ENCODE measurements at regions not wholly inside any gene's neighbourhood (a gene's known extent, or its start where the extent isn't known, plus 50 kb on each side); places are given as distances from the start of the nearest gene placed in this dataset.

- no peak for DNase-seq (ENCODE audit: low read depth, low spot score)
Measured at GRCh38 chr10:100612601-100613595, 77.2 kb downstream of the HIF1AN start.

GRCh38 chr10:100613846-100614245 lies 78.1 kb downstream of the HIF1AN start:
- no peak for DNase-seq (ENCODE audit: low read depth, low spot score)

- DNase-seq (ENCODE audit: low read depth, low spot score), result no peak
Measured at GRCh38 chr10:100614429-100615095, 78.8 kb downstream of the HIF1AN start.

- no peak for DNase-seq (ENCODE audit: low read depth, low spot score)
Measured at GRCh38 chr10:100615241-100615640, 79.5 kb downstream of the HIF1AN start.

DNA sequence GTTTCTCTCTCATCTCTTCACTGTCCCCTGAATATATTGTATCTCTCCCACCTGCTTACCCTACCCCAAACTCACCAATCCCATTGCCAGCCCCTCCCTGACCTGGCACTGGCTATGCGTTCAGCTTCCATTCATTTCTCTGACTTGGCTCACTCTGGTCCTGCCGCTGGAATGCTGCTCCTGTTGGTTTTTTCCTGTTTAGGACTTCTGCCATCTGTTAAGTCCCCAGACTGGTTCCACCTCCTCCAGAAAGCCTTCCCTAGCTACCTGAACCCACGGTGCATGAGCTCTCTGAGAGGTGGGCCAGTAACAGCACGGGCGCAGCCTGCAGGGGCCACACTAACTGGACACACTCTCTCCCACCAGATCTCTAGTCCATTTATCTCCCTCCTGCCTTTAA lies 80.2 kb downstream of the HIF1AN start:
- DNase-seq (ENCODE audit: low read depth, low spot score), result no peak

- no peak for DNase-seq (ENCODE audit: low read depth, low spot score)
Measured at GRCh38 chr10:100618091-100618615, 82.4 kb downstream of the HIF1AN start.

DNA sequence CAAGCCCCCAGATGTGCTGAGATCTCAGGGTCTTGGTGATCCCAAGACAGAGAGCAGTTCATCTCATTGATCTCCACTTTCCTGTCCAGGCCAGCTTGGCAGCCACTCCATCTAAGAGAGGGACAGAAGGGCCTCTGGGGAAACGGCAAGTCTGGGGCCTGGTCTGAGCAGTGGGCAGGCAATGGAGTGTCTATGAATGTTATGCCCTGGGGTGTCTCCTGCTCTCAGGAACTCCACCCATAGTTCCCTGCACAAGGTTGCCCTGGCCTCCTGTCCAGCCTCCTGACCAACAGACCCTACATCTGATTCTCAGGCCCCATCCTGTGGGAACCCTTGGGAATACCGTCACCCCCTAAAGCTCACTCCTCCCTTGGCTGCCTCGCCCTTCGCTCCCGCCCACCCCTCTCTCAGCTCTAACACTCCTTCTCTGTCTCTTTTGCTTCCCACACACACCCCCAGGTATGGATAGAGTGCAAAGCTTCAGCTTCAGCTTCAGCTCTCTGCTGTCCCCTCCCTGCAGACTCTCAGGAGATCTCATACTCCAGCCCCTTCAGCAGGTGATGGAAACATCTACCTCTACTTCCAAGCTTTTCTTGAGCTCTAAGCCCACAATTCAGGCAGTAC lies 83.0 kb downstream of the HIF1AN start:
- no peak for DNase-seq (ENCODE audit: low read depth, low spot score)

- DNase-seq (ENCODE audit: low read depth, low spot score), result no peak
Measured at GRCh38 chr10:100620087-100620835, 84.5 kb downstream of the HIF1AN start.

- no peak for DNase-seq (ENCODE audit: low read depth, low spot score)
Measured at GRCh38 chr10:100621360-100622205, 85.8 kb downstream of the HIF1AN start.

- no peak for DNase-seq (ENCODE audit: low read depth, low spot score)
Measured at GRCh38 chr10:100622946-100623345, 87.2 kb downstream of the HIF1AN start.

DNA sequence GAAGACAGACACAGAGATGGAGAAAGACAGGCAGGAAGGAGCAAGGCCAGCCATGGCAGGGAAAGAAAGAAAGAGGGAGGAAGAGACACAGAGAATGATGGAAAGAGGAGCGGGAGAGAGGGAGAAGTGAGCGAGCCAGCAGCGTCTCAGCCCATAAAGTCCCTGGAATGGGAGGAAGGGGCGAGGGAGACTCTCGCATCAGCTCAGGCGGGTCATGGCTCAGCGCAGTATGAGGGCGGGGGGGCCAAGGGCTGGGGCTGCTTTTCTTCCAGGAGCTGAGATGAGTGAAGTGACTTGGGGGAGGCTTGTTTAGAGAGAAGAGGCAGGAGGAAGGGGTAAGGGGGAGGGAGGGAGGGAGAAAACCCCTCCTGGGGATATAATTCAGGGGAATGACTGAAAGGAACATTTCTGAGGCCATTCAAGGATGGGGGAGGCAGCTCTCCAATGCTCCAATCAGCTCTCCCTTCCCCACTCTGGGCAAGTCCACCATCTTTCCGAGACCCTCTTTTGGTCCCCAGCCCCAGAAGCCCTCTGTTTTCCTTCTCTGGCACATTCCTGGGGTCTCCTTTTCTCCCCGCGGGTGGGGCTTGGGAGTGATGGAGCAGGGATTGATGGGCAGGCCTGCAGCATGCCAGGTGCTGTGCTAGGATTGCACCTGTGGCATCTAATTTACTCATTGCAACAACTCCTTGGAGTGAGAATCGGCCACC lies 87.9 kb downstream of the HIF1AN start:
- no peak for DNase-seq (ENCODE audit: low read depth, low spot score)

DNA sequence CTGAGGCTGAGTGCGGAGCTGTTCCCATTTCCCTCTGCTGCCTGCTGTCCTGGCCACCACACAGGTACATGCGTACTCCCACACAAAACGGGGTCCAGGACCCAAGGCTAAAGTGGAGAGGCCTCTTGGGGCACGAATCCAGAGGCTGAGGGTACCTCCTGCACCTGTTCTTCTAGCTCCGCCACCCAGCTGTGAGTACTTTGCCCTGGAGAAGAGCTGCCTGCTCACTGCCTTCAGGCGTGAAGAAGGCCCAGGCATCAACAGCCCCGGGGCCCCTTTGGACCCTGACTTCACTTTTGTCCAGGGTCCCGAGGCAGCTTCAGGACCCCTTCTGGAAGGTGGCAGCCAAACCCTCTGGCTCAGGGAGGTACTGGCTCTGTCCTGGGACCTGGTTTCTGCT lies 88.6 kb downstream of the HIF1AN start:
- no peak for DNase-seq (ENCODE audit: low read depth, low spot score)

GRCh38 chr10:100625816-100626215 lies 90.1 kb downstream of the HIF1AN start:
- DNase-seq (ENCODE audit: low read depth, low spot score), result no peak

- no peak for DNase-seq (ENCODE audit: low read depth, low spot score)
Measured at GRCh38 chr10:100628061-100628460, 92.3 kb downstream of the HIF1AN start.

- no peak for DNase-seq (ENCODE audit: low read depth, low spot score)
Measured at GRCh38 chr10:100631192-100631591, 95.4 kb downstream of the HIF1AN start.

- no peak for DNase-seq (ENCODE audit: low read depth, low spot score)
Measured at GRCh38 chr10:100632027-100632426, 96.3 kb downstream of the HIF1AN start.

DNA sequence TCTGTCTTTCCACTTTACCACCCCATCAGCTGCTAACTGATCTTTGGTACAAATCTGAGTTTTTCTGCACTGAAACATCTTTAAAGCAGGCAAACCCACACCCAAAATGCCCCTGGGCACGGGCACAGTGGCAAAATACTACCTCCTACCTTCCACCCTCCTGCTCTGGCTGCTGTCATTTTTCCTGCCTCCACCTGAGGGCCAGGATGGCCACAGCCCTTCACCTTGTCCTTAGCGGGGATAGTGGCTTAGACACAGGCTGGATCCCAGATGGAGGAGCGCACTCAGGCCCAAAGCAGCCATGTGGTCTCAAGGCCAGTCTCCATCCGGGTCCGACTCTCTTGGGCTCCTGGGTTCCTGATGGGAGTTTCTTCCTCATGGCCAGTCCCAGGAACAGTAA lies 98.3 kb downstream of the HIF1AN start:
- DNase-seq (ENCODE audit: low read depth, low spot score), result no peak

DNA sequence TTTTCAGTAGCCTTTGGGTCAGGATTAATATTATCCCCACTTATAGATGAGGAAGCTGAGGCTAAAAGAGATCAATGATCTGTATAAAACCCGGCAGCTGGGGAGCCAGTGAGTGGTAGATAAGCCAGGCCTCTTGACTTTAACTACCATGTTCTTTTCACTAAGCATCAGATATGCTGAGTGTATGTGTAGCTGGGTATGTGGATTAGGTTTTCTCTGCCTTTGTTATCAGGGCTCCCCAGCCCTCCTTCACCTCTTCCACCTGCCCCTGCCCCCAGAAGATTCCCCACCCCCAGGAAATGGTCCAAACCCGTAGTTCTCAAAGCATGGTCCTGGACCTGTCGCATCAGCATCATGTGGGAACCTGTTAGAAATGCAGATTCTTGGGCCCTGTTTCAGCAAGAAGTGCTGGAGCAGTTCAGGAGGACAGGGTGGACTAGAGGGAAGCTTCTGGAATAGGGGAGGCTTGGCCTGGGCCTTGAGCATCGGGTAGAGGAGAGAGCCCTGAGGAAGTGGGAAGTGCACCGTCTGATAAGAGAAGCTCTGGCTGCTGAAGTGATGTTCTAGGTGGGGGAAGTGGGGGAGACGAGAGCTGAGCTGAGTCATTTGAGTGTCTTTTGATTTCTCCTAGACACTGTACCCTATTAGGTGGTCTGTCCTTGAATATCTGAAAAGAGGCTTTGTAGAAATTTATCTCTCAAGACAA lies 101.3 kb downstream of the HIF1AN start:
- DNase-seq (ENCODE audit: low read depth, low spot score), result no peak

- no peak for DNase-seq (ENCODE audit: low read depth, low spot score)
Measured at GRCh38 chr10:100637785-100638184, 102.0 kb downstream of the HIF1AN start.

Measured in activated CD4-positive, CD25-positive, alpha-beta regulatory T cell treated with anti-CD3 and anti-CD28 coated beads, Interleukin-2, amount 50 U/mL, for 16 hours (primary cell).